HG03460 (cell line): ENCODE measurements at regions not wholly inside any gene's neighbourhood (a gene's known extent, or its start where the extent isn't known, plus 50 kb on each side); places are given as distances from the start of the nearest gene placed in this dataset.
"Not testable (repeated sequence)": the region's sequence is repeated elsewhere in the genome, so short reads cannot be mapped to it uniquely, and the experiment has no call there.

Source experiments
- ATAC-seq: cut with Tn5 transposase; IDR thresholded peaks from one replicate; pipeline ENCODE4 v1.9.1; 2021; ENCODE audit not compliant: unreplicated experiment

DNA sequence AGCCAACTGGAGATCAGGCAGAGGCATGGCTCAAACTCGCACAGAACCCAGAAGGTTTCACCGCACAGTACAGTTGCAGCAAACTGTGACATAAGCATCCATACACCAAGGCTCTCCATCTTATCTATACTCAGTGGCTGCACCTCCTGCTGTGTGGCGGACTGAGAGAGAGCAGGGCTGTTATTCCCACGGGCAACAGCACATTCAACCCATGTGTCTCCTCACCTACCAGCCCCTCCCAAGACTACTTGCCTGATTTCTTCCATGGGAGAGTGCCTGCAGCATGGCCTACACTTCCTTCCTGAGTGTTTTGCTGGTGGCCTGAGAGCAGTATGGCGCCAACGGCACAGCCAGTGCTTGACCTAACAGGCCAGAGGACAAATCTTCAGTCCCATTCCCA lies 1606.6 kb downstream of the SLITRK1 start:
- ATAC-seq: no peak

DNA sequence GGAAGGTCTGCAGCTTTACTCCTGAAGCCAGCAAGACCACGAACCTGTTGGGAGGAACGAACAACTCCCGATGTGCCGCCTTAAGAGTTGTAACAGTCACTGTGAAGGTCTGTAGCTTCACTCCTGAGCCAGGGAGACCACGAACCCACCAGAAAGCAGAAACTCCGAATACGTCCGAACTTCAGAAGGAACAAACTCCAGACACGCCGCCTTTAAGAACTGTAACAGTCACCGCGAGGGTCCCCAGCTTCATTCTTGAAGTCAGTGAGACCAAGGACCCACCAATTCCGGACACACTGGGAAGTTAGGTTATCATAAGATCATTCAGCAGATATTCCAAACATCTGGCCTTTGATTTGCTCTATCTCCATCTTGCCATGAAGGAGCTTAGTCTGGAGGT lies 1623.0 kb downstream of the SLITRK1 start:
- no peak for ATAC-seq

DNA sequence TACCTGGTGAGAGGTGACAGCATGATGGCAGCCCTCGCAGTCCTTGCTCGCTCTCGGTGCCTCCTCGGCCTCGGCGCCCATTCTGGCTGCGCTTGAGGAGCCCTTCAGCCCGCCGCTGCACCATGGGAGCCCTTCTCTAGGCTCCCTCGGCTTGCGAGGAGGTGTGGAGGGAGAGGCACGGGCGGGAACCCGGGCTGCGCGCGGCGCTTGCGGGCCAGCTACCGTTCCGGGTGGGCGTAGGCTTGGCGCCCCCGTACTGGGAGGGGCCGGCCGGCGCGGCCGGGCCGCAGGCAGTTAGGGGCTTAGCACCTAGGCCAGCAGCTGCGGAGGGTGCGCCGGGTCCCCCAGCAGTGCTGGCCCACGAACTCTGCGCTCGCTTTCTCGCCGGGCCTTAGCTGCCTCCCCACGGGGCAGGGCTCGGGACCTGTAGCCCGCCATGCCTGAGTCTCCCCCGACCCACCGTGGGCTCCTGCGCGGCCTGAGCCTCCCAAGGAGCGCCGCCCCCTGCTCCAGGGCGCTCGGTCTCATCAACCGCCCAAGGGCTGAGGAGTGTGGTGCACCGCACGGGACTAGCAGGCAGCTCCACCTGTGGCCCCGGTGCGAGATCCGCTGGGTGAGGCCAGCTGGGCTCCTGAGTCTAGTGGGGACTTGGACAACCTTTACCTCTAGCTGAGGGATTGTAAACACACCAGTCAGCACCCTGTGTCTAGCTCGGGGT lies 1624.3 kb downstream of the SLITRK1 start:
- no peak for ATAC-seq

DNA sequence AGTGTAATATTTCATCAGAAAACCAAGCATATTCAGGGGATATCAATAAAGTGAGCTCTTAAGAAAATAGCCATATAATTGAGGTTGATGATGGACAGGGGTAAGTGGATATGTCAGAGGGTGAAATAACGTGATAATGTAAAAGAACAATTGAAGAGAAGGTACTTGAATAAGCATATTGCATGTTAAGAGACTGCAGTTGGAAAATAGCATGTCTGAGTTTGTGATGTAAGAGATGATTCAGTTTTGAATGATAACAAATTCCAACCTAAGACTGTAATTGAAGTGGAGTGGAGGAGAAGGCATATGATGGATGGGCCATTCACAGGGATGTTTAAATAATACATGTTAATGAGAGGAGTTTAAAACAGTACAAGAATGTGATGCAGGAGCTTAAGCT lies 1633.5 kb downstream of the SLITRK1 start:
- ATAC-seq: no peak

DNA sequence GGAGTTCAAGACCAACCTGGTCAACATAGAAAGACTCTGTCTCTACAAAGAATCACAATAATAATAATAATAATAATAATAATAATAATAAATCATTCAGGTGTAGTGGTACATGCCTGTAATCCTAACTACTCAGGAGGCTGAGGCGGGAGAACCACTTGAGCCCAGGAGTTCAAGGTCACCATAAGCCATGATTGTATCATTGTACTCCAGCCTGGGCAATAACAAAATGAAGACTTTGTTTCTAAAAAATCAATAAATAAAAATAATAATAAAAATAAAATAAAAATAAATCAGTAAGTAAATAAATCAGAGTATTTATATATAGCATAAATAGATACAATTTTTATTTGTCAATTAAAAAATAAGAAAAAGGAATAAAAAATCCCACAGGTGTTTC lies 1636.4 kb downstream of the SLITRK1 start:
- no peak for ATAC-seq

DNA sequence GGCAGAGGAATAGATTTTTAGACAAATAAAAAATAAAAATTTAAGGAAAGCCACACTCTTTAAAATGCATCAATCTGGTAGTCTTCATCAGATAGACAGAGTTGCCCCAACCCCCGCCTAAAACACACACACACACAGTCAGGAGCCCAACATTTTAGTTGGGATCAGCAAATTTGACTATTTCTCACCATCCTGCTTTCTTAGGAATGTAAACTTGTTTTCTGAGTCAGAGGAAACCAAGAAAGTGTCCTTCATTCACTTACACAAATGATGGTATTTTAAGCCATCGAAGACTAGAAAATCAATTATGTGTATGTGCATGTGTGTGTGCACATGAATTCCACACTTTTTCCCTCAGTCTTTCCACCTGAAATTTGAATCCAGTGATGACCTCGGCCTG lies 1657.5 kb downstream of the SLITRK1 start:
- no peak for ATAC-seq

DNA sequence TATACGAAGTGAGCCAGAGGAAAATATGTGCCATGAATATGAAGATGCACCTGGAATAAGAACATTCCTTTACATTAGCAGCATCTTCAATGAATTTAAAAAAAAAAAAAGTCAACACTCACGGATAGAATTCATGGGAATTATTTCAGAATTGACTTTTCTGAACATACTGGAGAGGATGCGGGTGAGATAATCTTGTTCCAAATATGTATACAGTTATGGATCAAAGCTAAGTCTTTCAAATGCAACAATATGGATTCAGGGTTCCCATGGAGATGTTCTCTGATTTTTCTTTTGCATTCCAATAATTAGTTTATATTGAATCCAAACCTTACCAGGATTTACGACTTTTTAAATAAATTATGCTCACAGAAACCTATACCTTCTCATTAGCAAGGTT lies 1660.7 kb downstream of the SLITRK1 start:
- ATAC-seq: no peak

DNA sequence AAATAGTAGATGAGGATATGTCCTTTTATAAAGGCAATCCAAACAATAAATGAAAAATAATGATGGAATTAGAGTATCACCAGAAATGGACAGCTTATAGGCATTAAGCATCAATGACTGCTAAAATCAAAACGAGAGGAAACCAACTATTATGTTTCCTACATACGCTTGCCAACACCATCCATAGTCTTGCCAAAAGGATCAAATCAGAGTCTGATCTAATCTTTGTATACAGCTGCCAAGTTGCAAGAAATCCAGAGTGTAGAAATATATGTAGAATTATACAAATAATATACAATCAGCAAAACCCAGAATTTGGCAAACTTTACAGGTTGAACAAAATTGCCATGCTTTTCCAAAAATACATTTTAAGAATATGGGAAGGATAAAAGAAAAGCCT lies 1661.6 kb downstream of the SLITRK1 start:
- ATAC-seq: no peak

DNA sequence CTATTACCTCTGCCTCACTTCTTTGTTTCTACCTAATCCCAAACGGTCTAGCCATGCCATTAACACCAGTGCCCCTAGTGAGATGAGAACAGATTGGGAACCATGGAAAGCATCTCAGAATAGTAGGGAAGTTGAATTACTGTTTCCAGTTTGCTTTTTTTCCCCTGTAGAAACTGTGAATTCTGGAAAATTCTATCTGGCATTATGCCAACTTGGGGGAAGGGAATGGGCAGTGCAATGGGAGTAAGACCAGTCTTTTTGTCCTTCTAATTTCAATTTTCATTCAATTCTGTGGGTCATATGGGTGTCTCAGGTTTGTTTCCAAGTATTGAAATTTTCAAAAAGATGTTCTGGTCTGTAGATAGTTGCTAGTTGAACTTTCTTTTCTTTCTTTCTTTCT lies 1666.1 kb downstream of the SLITRK1 start:
- no peak for ATAC-seq

DNA sequence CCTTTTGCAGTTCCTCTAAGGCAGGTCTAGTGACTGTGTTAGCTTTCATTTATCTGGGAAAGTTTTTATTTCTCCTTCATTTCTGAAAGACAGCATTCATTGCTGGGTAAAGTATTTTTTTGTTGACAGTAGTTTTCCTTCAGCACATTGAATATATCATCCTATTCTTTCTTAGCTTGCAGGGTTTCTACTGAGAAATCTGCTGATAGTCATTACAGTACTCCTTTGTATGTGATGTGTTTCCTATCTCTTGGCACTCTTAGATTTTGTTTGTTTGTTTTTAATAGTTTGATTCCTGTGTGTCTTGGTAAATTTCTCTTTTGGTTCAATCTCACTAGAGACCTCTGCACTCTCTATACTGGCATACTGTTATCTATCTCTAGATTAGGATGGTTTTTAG lies 1667.9 kb downstream of the SLITRK1 start:
- no peak for ATAC-seq

DNA sequence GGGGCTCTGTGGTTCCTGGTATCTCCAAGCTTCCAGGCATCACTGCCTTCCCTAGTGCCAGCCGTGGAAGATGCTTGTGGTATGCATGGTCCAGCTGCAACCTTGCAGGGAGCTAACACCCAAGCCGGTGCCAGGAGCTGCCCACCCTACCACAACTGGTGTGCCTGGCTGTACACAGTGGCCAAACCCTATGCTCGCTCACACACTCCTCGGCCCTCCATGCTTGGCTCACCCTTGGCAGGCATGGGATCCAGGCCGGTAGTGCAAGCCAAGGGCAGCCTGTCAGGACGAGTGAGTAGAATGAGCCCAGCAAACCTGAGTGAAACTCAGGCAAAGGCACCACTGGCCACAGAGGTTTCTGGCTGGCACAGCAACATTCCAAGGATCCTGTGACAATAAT lies 1676.0 kb downstream of the SLITRK1 start:
- no peak for ATAC-seq

DNA sequence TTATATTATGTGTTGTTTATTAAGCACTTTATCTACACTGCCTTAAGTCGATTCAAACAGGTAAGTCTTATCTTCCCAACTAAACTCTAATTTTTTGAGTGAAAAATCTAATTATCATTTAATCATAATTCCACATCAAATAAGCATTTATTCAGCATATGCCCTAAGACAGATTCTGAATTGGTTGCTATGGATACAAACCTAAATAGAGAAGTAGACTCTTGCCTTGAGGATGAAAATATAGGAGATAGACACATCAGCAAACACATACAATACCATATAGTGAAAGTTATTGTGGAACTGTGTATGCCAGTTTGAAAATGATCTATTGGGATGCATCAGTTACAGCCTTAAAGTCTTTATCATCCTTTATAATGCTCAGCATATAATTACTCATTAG lies 1679.9 kb downstream of the SLITRK1 start:
- ATAC-seq: no peak

DNA sequence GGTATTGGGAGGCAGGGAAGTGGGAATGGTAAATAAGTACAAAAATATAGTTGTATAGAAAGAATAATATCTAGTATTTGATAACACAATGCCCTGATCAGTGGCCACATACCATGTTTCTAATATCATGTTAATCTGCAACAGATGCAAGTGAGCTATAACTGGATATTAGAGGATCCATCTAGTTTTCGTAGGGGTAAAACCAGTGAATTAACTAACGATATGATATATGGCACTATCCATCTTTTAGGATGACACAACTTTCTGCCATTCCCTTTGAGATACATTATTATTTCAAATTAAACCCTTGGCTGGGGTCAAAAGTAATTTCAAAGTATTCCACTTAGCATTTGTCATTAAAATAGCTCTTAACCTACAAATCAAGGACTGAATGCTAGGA lies 1686.2 kb downstream of the SLITRK1 start:
- no peak for ATAC-seq

DNA sequence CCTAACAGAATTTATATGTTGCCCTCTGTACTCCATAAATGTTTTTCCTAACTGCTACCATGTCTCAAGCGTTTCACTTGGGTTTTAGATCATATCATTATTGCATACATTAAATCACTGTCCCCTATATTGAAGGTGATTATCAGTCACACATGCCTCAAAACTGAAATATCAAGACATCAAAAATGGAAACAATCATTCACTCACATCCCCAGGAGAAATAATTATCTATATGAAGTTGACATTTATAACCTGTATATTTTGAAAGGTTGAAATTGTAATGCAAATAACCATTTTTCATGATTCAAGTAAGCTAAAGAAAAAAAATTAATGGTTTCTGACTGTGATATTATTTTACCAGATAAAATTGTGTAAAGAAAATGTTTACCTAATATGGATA lies 1695.0 kb downstream of the SLITRK1 start:
- ATAC-seq: no peak

DNA sequence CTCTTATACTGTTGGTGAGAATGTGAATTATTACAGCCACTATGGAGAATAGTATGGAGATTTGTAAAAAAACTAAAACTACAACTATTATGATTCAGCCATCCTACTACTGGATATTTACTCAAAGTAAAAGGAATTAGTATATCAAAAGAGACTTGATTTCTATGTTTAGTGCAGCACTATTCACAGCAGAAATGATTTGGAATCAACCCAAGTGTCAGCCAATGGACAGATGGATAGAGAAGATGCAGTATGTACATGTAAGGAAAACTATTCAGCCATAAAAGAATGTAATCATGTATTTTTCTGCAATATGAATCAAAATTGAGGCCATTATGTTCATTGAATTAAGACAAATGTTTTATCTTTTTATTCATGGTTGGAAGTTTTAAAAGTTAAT lies 1705.5 kb downstream of the SLITRK1 start:
- ATAC-seq: no peak

DNA sequence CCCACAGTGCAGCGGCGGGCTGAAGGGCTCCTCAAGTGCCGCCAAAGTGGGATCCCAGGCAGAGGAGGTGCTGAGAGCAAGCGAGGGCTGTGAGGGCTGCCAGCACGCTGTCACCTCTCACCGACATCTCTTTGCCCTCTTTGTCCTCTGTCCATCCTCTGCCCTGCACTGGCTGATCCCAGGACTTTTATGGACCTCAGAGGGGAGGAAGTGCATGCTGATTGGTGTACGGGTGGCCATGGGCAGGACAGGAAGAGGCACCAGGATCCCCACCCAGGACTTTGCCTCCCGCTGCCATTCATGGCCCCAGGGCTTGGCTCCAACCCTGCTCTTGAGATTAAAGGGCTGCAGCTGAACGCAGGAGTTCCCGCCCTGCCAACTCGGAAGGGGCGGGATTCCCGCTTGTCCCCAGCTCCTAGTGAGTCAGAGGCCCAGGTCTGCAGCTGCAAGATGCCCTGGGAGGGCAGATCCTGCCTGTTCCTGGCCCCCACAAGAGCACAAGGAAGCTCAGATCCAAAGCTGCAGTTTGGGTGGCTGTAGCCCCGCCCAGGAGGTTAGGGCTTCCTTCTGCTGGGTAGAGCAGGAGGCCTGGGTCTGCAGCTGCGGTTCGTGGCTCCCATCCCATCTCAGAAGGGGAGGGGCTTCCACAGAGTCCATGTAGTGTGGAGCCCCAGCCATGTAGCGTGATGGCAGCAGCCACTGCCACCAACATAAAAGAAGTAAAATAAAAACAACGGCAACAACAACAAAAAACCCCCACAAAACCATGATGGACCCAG lies 1716.7 kb downstream of the SLITRK1 start:
- ATAC-seq: no peak

DNA sequence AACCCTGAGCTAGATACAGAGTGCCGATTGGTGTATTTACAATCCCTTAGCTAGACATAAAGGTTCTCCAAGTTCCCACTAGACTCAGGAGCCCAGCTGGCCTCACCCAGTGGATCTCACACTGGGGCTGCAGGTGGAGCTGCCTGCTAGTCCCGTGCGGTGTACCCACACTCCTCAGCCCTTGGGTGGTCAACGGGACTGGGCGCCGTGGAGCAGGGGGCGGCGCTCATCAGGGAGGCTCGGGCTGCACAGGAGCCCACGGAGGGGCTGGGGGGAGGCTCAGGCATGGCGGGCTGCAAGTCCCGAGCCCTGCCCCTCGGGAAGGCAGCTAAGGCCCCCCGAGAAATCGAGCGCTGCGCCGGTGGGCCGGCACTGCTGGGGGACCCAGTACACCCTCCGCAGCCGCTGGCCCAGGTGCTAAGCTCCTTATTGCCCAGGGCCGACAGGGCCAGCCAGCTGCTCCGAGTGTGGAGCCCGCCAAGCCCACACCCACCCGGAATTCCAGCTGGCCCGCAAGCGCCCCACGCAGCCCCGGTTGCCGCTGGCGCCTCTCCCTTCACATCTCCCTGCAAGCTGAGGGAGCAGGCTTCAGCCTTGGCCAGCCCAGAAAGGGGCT lies 1717.4 kb downstream of the SLITRK1 start:
- not testable (repeated sequence) for ATAC-seq

DNA sequence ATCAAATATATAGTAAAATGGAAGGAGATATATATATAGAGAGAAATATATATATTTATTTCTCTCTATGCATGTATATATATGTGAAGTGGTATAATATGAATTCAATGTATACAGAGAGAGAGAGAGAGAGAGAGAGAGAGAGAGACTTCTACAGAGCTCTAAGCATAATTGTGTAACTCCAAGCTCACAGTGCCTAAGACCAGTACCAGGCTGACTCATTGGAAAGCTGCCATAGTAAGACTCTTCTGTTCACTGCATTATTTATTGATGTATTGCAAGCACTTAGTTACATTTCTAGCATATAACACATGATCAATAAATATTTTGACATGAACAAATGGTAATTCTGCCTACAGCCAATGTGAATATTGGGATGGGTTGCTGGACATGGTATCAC lies 1734.7 kb downstream of the SLITRK1 start:
- ATAC-seq: no peak

DNA sequence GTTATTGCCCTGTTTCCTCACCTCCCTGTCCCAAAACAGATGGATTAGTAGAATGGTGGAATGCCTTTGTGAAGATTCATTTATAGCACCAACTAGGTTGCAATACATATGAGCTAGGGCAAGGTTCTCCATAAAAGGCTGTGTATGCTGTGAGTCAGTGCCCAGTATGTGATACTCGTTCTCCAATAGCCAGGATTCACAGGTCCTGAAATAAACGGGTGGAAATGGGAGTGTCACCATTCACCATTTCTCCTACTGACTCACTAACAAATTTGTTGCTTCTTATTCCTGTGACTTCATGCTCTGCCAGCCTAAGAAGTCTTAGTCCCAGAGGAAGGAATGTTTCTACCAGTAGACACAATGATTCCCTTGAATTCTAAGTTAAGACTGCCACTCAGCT lies 1745.4 kb downstream of the SLITRK1 start:
- ATAC-seq: no peak

DNA sequence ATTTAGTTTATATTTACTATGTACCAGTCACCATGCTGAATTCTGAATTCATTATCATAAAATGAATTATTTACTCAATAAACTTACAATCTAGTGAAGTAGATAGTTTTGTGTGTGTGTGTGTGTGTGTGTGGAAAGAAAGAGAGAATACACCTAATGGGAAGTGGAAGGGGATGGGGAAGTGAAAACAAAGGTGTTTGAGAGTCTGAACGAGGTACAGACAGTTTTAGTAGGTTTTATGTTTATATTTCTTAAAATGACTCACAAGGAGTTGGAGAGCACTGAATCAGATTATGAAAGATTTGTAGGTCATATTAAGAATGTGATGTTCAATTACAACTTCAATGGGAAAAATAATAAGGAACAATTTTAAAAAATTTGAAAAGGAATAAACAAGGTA lies 1753.0 kb downstream of the SLITRK1 start:
- ATAC-seq: no peak

DNA sequence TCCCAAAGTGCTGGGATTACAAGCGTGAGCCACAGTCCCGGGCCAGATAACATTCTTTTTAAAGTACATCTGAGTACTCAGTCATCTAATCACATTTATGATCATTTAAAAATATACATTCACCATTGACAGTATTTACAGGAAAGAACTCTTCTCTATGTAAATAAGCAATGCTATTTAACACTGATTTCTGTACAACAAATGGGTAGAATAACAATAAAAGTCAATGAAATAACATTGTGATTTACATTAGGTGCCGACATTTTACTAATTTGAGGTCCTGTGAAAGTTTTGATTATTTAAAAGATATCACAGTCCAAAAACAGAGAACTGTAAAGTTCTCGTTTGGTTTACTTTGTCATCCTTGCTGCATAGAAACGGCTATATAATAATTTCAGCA lies 1763.7 kb downstream of the SLITRK1 start:
- ATAC-seq: no peak

DNA sequence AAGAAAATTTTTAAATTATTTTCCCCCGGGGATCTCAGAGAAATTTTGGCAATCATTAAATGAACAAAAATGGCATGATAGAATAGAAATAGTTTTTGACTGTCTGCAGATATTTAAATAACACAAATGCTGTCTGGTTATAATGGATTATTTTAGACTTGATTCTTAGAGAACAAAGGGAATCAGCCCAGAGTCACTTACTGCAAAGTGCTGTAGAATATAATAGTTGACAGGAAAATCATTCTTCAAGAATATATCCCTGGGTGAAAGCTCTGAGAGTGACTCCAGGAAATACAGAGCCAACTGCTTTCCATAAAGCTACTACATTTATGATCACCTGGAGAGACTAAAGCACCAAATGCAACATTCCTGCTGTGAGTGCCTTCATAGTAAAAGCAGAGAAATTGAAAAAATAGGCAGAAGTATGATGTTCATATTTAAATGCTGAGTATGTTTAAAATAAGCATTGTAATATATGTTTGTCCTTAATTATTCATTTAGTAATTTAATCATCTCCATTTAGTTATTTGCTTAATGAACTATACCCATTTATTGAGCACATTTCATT lies 1765.8 kb downstream of the SLITRK1 start:
- ATAC-seq: no peak
